ENCODE measurements at regions not wholly inside any gene's neighbourhood (a gene's known extent, or its start where the extent isn't known, plus 50 kb on each side); places are given as distances from the start of the nearest gene placed in this dataset.

- TF ChIP-seq CTCF (IDR thresholded peaks at IDR 0.05) (no peak), ZFX (IDR thresholded peaks at IDR 0.05; ENCODE audit: borderline replicate concordance) (no peak)
Measured at GRCh38 chr4:176969011-176969410, 176.3 kb upstream of the VEGFC start.
